OCI-LY1 (cell line): ENCODE measurements at regions not wholly inside any gene's neighbourhood (a gene's known extent, or its start where the extent isn't known, plus 50 kb on each side); places are given as distances from the start of the nearest gene placed in this dataset.

ENCODE experiments used
- EZH2 ChIP-seq: fragments of 200-600 bp; sonication (generic), shearing (Covaris generic); IDR thresholded peaks from 2 replicates; pipeline ENCODE4 v1.8.0; 2017; ENCODE audit warnings: borderline replicate concordance, mixed run types, mild to moderate bottlenecking, antibody characterized with exemption, low read length, moderate library complexity, mixed read lengths
- TF ChIP-seq, protein P1 (sequence below): fragments of 200-600 bp; sonication (generic), shearing (Covaris generic); IDR thresholded peaks from 2 replicates; pipeline ENCODE4 v1.5.1; 2017; ENCODE audit warnings: mild to moderate bottlenecking, antibody characterized with exemption, low read length, moderate library complexity, mixed read lengths

DNA sequence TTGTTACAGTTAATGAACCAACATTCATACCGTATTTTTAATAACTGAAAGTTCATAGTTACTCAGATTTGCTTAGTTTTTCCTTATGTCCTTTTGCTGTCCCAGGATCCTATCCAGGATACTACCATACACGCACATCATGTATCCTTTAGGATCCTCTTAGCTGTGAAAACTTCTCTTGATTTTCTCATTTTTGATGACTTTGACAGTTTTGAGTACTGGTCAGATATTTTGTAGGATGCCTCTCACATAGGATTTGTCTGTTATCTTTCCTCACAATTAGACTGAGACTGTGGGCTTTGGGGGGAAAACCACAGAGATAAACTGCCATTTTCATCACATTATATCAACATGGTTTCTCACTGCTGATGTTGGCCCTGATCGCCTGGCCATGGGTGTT is 491.3 kb upstream of the TRPC7 start:
- TF ChIP-seq, protein P1, sequence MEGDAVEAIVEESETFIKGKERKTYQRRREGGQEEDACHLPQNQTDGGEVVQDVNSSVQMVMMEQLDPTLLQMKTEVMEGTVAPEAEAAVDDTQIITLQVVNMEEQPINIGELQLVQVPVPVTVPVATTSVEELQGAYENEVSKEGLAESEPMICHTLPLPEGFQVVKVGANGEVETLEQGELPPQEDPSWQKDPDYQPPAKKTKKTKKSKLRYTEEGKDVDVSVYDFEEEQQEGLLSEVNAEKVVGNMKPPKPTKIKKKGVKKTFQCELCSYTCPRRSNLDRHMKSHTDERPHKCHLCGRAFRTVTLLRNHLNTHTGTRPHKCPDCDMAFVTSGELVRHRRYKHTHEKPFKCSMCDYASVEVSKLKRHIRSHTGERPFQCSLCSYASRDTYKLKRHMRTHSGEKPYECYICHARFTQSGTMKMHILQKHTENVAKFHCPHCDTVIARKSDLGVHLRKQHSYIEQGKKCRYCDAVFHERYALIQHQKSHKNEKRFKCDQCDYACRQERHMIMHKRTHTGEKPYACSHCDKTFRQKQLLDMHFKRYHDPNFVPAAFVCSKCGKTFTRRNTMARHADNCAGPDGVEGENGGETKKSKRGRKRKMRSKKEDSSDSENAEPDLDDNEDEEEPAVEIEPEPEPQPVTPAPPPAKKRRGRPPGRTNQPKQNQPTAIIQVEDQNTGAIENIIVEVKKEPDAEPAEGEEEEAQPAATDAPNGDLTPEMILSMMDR, result no peak
- no peak for TF ChIP-seq EZH2
